GM19467 (cell line): ENCODE measurements at regions not wholly inside any gene's neighbourhood (a gene's known extent, or its start where the extent isn't known, plus 50 kb on each side); places are given as distances from the start of the nearest gene placed in this dataset.

ENCODE experiments used
- ATAC-seq: cut with Tn5 transposase; IDR thresholded peaks from one replicate; pipeline ENCODE4 v1.9.1; 2021; ENCODE audit warnings: mild to moderate bottlenecking, moderate library complexity; ENCODE audit not compliant: unreplicated experiment

DNA sequence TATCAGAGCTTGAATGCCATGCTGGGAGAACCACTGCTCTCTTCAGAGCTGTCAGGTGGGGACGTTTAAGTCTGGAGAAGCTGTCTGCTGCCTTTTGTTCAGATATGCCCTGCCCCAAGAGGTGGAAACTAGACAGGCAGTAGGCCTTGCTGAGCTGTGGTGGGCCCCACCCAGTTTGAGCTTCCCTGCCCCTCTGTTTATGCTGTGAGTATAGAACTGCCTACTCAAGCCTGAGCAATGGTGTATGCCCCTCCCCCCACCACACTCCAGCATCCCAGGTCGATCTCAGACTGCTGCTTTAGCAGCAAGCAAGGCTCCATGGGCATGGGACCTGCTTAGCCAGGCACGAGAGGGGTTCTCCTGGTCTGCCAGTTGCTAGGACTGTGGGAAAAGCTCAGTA lies 362.3 kb downstream of the FAM170A start:
- ATAC-seq, result no peak

DNA sequence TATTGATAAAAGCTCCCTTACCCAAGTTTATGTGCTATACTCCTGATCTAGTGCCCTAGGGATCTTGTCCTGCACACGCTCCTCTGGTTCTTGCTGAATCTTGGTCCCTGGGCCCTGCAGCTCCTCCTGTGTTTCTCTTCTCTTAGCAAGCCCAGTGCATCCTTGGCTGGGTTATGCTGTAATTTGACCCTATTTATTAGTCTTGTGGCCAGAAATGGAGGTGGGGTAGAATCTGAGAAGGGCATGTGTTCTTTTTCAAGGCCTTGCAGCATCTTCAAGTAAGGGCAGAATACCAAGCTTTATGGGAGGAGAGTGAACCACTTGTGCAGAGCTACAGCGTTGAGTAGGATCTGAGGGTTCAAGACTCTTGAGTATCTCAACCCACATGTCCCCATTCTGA lies 366.8 kb downstream of the FAM170A start:
- no peak for ATAC-seq

DNA sequence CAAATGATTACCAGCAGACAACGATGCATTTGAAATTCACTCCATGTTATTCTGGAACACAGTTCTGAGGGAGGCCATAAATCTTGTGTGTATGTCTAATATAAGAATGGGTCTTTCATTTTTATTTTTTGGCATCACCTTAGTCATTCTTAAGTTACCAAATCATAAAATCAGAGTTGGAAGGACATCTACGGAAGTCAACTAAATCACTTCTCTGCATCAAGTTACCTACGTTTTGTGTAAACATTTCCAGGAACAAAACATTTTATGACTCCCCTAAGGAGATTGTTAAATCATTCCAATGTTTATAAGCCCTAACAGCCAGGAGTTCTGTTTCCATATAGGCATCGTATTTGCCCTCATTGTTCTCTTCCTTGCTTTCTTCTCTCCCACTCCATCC lies 378.2 kb downstream of the FAM170A start:
- ATAC-seq, result no peak

DNA sequence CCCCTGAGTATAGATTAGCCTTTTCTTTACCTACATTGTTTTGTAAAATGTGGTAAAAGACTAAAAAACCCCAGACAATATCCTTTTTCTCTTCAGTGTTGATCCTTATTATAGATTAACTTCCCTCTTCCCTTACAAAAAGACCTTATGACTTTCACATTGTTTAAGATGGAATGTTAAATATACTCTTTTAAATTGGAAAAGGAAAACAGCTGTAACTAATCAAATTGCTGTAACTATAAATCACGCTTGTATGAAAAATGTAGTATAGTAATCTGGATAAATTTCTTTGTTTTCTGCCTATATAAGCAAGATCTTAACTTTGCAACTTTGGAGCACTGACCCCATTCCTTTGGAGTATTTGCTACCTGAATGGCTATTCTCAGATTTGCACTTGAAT lies 383.1 kb downstream of the FAM170A start:
- no peak for ATAC-seq

DNA sequence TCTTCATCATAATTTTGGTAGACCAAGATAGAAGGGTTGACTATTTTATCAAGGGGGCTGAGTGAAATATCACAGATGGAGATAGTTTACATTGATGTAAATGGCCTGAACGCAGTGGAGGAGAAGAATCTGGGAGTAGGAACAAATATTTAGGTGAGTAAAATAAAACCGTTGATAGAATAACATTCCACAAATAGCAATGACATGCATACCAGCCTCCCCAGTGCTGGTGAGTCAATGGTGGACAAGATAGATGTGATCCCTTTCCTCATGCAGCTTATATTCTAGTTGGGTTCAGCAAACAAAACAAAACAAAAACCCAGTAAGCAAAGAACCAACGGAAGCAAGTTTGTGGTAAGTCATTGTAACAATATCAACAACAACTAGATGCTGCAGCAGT lies 385.2 kb downstream of the FAM170A start:
- no peak for ATAC-seq

DNA sequence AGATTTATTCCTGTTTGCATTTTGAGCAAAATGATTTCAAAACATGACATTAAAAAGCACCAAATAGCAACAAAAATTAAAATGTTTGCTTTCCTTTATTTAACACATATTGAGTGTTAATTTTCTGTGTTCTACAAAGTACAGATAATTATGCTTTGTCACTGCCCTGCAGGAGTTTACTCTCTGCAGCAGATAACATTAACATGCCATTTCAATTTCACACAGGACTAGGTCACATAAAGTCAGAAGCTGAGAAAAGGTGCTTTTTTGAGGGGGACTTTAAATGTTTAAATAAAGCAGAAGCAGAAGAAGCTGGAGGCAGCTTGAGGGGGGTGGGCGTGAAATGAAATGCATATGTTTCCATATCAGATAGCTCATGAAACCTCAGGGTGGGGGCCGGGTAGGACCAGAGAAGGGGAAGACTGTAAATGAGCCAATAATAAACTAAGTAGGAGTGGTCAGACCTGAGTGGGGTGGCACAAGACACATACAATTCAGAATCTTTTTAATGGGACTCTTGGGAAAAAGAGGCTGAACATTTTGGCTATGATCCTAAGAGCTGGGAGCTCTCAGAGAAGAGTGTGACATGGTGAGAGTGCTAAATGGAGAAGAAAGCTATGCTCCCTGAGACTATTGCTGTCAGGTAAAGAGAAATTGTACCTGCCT lies 387.5 kb downstream of the FAM170A start:
- ATAC-seq, result no peak

DNA sequence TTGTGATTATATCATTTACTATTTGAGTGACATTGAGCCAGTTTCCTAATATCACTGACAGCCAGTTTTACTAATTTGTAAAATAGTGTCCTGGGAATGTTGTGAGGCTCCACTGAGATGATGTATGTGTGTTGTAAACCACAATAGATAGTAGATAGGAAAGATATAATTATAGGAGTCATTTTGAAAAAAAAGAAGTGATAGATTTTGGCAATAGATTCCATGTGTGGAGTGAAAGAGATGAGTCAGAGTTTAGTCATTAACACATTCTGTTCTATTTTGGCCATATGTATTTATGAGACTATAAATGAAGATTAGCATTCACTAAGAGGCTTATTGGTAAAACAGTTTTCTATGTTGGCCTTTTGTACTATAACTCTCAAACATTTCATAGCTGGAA lies 388.2 kb downstream of the FAM170A start:
- ATAC-seq, result no peak

DNA sequence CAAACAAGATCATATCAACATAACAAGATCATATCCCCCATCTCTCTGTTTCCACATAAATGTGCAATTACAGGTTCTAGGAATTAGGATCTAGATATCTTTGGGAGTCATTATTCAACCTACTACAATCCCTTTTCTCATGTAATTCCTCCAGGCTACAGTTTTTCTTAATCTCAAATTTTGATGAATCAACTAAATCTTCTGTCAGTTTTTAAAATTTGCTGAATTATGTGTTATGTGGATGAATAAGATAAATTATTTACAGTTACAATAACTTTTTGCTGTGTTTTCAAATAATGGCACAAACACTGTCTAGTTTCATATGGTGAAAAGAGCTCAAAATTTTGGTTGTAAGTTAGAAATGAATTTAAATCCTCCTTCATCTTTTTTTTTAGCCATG lies 405.8 kb downstream of the FAM170A start:
- ATAC-seq, result no peak

DNA sequence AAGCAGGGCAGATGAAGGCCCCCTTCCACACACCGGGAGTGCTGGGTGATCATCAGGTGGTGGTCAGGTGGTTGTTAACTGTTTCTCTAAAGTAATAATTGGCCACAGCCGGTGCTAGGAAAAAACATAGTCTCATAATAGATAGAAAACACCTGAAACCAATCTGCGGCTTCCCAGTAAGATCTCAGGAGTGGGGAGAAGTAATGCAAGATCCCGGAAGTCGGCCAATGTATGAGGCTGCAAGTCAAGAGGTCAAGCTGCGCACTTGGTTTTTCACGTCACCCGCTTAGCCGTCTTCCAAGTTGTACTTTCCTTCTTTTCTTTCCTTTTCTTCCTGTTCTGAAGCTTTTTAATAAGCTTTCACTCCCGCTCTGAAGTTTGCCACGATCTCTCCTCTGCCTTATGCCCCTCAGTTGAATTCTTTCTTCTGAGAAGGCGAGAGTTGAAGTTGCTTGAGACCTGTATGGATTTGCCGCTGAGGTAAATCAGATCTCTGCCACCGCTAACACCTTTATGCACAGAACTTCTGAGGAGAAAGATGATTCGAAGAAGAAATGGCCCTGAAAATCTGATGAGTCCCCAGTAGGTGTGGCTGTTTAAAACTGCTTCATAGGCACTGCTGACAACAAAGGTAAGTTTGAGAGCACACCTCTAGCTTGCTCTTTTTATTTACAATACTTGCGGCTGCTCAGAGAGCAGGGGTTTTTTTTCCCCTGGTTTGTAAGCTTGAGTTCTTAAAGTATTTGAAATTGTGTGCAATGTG lies 406.6 kb downstream of the FAM170A start:
- no peak for ATAC-seq

DNA sequence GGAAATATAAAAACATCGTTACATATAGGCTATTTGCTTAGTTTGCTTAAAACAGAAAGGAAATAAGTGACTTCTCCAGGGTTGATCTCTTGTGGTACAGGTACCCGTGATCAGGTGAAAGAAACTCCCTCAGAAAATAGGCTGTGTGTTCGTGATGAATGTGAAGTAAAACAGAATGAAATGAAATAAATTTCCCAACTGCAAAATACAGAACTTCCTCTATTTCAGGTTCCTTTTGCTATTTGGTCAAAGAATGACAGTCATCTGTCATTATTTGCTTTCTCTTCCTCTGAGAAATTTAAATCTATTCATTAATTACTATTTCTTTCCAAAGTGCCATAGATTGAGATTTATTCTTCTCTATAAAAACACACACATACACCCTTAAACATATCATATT lies 408.1 kb downstream of the FAM170A start:
- ATAC-seq, result no peak

DNA sequence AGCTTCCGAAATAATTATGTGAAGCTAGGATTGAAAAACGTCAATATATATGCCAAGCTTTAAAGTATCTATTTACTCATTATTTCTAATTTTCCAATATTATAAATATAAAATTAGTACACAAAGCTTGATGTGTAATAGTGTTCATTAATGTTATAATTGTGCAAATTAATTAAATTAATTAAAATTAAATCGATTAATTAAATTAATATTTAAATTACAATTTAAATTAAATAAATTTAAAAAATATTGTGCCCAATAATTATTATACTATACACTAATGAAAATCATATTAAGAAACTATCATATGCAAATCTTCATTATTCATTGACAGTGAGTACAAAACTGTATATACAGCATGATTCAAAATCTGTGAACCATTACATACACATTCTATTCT lies 409.8 kb downstream of the FAM170A start:
- ATAC-seq, result no peak

DNA sequence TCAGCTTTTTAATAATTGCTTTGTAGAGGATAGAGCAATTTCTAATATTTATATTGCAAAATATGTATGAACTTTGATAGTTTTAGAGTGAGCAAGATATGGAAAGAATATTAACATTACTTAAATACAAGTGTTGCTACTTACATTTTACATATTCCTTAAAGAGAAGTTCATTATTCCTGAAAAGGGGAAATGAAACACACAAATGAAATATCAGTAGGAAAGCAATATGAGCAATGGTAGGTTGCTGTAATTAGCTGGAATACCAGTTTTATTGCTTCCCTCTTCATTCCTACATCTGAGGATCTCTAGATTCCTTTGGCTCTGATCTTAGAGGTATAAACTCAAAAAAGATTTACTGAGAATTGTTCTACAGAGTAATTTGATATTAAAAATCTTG lies 414.1 kb downstream of the FAM170A start:
- ATAC-seq, result no peak

DNA sequence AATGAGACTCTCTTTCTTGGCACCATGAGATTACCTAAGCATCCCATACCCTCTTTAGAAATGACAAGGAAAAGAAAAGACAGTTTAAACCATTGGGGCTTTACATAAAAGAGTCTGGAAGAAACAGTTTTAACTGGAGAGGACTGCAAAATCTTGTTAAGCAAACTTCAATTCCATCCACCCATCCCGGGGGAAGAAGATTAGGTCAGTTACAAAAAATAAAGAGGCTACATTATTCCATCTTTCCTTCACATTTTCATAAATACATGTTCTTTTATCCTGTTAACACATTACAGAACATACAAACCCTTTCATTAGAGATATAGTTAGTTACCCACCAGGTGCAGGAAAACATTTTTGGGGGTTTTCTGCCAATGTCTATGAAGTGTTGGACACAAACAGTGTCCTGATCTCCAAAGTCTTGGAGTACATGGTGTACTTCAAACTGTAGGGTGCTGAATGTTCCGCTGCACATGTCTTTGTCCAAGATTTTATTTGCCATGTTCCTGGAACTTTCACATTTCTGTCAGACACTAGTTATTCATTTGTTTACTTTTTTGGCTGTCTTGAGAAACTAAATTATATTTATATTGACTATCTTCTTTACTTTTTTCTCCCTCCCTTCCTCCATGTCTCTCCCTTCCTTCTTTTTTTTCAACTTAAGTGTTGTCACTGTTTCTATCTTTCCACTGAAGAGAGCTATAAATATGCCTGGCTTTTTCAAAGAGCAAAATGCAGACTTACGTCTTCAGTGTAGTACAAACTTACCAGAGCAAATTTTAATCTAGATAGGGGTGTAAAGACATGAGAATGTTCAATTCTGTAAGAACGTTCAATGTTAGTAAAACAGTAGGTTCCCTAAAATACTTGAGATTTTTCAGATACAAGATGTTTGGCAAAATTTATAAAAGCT lies 410.9 kb upstream of the PRR16 start:
- no peak for ATAC-seq

DNA sequence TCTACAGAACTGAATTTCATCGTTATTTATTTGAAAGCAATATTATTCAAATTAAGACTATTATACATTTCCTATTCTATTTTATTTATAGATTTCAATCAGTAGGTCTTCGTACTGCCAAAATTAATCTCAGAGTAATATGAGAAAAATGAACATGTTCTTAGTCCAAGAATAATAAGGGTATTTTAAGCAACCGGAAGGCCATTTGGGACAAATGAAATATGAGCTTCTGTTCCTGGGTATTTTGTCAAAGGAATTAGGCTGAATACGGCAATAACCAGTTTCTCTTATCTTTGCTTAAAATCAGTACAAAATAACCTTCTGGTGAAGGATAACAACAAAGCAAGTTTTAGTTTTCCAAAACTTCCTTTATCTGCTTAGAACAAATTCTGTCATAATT lies 410.3 kb upstream of the PRR16 start:
- no peak for ATAC-seq

DNA sequence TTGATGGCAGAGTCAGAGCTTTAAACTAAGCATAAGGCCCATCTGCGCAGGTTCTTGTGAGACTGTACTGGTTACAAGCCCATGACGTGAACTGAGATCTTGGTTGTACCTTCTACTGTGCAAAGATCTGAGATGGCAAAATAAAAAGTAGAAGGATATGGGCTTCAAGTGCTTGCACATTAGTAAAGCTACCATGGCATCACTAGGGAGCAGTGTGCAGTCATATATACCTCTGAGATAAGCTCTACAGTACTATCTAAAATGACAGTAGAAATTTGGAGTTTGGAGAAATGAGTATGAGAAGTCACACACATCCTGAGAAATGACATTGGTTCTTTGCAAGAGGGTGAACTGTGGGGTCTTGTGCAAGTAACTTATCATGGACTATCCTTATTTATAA lies 408.2 kb upstream of the PRR16 start:
- ATAC-seq, result no peak

DNA sequence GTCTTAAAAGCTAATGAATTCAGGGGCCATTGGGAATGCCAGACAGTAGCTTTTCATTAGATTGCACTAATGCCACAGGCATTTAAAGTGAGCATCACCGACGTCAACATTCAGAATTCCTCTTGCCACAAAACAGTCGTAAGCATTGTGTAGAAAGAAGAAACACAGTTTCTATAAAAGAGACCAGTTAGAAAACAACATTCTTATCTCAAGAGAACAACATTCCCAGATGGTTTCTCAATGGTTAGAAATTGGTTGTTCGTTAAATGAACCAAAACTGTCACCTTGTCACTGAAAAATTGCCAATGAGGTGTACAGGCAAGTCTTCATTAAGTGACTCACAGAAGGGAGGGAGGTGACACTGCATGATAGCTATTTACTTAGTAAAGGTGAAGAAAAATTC lies 401.6 kb upstream of the PRR16 start:
- ATAC-seq, result no peak

DNA sequence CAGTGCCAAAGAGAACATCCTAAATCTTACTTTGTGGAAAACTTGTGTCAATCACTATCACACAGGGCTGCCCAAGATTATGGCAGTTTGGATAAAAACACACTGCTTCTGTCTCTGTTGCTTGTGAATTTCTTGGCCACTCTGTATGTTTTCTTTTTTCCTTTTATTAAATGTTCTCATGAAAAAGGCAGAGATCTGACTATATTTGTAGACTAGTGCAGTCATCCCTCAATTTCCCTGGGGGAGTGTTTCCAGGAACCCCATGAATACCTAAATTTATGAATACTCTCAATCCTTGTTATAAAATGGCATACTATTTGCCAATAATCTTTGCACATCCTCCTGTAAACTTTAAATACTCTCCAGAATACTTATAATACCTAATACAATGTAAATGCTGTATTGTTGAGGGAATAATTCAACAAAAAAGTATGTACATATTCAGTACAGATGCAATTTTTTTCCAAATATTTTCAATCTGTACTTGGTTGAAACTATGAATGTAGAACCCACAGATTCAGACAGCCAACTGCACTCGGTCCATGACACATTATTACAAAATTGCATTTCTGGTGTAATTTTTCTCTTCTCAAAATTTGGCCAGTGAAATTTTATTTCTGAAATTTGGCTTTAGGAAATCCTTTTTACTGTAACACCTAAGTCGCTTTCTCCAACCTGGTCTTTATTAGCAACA lies 391.9 kb upstream of the PRR16 start:
- ATAC-seq, result no peak

DNA sequence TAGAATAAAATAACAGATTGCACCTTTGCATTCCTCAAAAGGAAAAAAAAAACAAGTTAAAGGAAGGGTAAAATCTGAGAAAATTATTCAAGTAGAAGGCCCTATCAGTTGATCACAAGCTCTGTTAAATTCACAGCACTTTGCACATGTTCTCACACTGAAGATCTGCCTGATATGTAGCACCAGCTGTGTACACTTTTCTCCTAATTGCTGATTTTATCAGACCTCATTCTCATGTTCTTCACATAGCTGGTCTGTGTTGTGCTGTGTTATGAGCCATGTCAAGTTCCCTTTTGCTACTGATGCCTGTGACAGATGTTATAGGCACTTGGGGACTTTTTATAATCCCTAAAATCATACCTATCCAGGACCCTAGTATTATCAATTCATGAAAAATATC lies 390.4 kb upstream of the PRR16 start:
- ATAC-seq, result no peak

DNA sequence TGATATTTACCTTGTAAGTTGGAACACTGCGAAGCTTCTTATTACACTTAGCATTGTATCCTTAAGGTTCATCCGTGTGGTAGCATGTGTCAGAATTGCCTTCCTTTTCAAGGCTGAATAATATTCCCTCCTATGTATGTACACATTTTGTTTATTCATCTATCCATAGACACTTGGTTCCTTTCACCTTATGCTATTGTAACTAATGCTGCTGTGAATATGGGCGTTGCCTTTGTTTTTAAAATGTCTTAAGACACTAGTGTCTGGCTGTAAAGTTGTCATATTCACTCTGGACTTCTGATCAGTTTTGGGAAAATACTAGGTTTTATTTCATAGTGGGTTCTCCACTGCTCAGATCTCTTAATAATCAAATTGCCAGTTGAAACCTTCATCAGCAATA lies 383.3 kb upstream of the PRR16 start:
- ATAC-seq, result no peak

DNA sequence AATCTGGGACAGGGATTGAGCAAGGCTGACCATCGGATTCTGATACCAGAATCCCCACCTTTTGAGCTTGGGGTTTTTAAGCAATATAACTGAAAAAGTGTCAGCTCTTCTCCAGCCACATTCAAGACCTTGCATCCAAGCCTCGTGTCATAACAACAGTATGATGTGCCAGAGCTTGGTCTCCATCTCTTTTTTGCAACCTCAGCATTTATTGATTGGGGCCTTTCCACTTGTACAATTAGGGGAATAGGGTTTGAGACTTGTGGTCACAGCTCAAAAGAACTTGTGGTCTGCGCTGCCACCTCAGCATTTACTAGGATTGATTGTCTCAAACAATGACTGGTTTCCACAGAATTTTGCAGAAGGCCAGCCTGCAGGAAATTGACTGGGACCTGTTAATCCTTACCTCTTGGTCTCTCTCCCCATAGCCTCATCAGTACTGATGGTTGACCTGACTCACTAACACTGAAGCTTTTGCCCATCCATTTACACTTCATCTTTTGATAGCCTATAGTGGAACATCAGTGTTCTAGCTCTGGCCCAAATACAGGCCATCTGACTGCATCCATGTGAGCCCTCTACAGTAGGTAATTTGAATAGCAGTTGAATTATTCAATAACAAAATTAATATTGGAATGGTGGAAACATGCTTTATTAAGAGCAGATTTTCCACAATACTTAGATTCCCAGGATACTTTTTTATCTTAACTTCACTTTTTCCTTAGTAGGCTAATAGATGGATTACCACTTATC lies 381.6 kb upstream of the PRR16 start:
- no peak for ATAC-seq
